Caco-2 (cell line): ENCODE measurements at regions not wholly inside any gene's neighbourhood (a gene's known extent, or its start where the extent isn't known, plus 50 kb on each side); places are given as distances from the start of the nearest gene placed in this dataset.

Source experiments
- BruUV-seq: library from RNA; stranded (reverse); fragments of 400-500 nt; replicated peaks from 2 replicates; lab custom pipeline; 2021; lab: Mats Ljungman, UMichigan
- CTCF ChIA-PET: fragments of 300-600 bp; sonication (Branson Sonifier 250); formaldehyde crosslinking; loops from one replicate; lab custom pipeline; 2022; ENCODE audit warnings: antibody characterized with exemption; lab: Charles Lee
- POLR2A ChIA-PET: fragments of 300-600 bp; sonication (Branson Sonifier 250); formaldehyde crosslinking; loops from one replicate; lab custom pipeline; 2022; ENCODE audit warnings: antibody characterized with exemption; lab: Charles Lee
- DNase-seq, 2 experiments: peaks; one replicate each; pipeline versions ENCODE4 v3.0.0 to v3.0.0-alpha.2; 2020 to 2022
- H3K27me3 ChIP-seq: replicated peaks from 2 replicates; pipeline ENCODE4 v1.6.0; 2011; ENCODE audit warnings: low read length; ENCODE audit not compliant: control insufficient read depth, insufficient read depth
- H3K36me3 ChIP-seq: 2 replicates; pipeline ENCODE4 v1.5.1; 2011; ENCODE audit warnings: low read length; ENCODE audit not compliant: control insufficient read depth, insufficient read depth
- H3K4me1 ChIP-seq: fragments of 250-450 bp; sonication (Bioruptor Pico); 2 replicates; pipeline ENCODE4 v1.5.1; 2020; ENCODE audit warnings: mild to moderate bottlenecking
- H3K4me3 ChIP-seq: 2 replicates; pipeline ENCODE4 v1.5.1; 2011; ENCODE audit warnings: low read depth, mild to moderate bottlenecking, control low read depth, low read length
- H3K9me3 ChIP-seq: fragments of 250-450 bp; sonication (Bioruptor Pico); 2 replicates; pipeline ENCODE4 v1.5.1; 2020; ENCODE audit warnings: mild to moderate bottlenecking, moderate library complexity
- H3K27ac Mint-ChIP-seq: one replicate; pipeline ENCODE4 v1.8.0; 2022; ENCODE audit warnings: mixed read lengths; ENCODE audit not compliant: unreplicated experiment
- H3K27me3 Mint-ChIP-seq: one replicate; pipeline ENCODE4 v1.8.0; 2022; ENCODE audit warnings: mixed read lengths; ENCODE audit not compliant: insufficient read depth, unreplicated experiment
- H3K36me3 Mint-ChIP-seq: one replicate; pipeline ENCODE4 v1.8.0; 2022; ENCODE audit warnings: mild to moderate bottlenecking, mixed read lengths; ENCODE audit not compliant: insufficient read depth, unreplicated experiment
- H3K4me1 Mint-ChIP-seq: one replicate; pipeline ENCODE4 v1.8.0; 2022; ENCODE audit warnings: low read depth, mixed read lengths; ENCODE audit not compliant: unreplicated experiment
- H3K4me3 Mint-ChIP-seq: one replicate; pipeline ENCODE4 v1.8.0; 2022; ENCODE audit warnings: mild to moderate bottlenecking, moderate library complexity, mixed read lengths; ENCODE audit not compliant: unreplicated experiment
- H3K9me3 Mint-ChIP-seq: one replicate; pipeline ENCODE4 v1.8.0; 2022; ENCODE audit warnings: mixed read lengths; ENCODE audit not compliant: unreplicated experiment
- CTCF ChIP-seq, 2 experiments: fragments of 200-600 bp in 1 of 2; IDR thresholded peaks; 1 replicate in 1 of 2; 2 replicates in 1 of 2; pipeline versions ENCODE4 v1.5.1 to v1.8.0; 2011 to 2022; ENCODE audit warnings: antibody characterized with exemption in 1 of 2, control low read depth in 1 of 2, inconsistent platforms in 1 of 2, low read depth in 1 of 2, low read length in 1 of 2, mild to moderate bottlenecking in 1 of 2, moderate library complexity in 1 of 2; ENCODE audit not compliant: insufficient read depth in 1 of 2, severe bottlenecking in 1 of 2, unreplicated experiment in 1 of 2
- intact Hi-C: fragments of 100-400 bp; cut with micrococcal nuclease; formaldehyde crosslinking; loops from one replicate; pipeline ENCODE4 v1.10.0; 2022; ENCODE audit not compliant: unreplicated experiment

- intact Hi-C loops = no loop called here
- Histone ChIP-seq H3K36me3 (no peaks in the 10 kb centered on the region), H3K27me3 (no peaks in the 10 kb centered on the region), H3K9me3 (no peaks in the 10 kb centered on the region), H3K4me3 (no peak overlapping the region), H3K4me1 (no peaks in the 10 kb centered on the region)
- Mint-ChIP-seq H3K27ac (no peak overlapping the region), H3K4me1 (no peaks in the 10 kb centered on the region), H3K27me3 (no peaks in the 10 kb centered on the region), H3K9me3 (no peaks in the 10 kb centered on the region), H3K36me3 (no peaks in the 10 kb centered on the region), H3K4me3 (no peak overlapping the region)
- no peak for DNase-seq
- no TSS peak for BruUV-seq
- TF ChIP-seq CTCF (IDR thresholded peaks at IDR 0.05; ENCODE audit: insufficient read depth in 1 of 2, low read depth in 1 of 2, low read length in 1 of 2, severe bottlenecking in 1 of 2, unreplicated experiment in 1 of 2) = no peak
- POLR2A ChIA-PET = no interaction called here
- CTCF ChIA-PET = no interaction called here
Measured at GRCh38 chrX:69074726-69075125, 90.5 kb downstream of the PJA1 start.

- Mint-ChIP-seq H3K27me3 (no peaks in the 10 kb centered on the region), H3K27ac (no peak overlapping the region), H3K4me1 (no peaks in the 10 kb centered on the region), H3K4me3 (no peak overlapping the region), H3K9me3 (no peaks in the 10 kb centered on the region), H3K36me3 (no peaks in the 10 kb centered on the region)
- BruUV-seq = no TSS peak
- DNase-seq = no peak
- Histone ChIP-seq H3K27me3 (no peaks in the 10 kb centered on the region), H3K9me3 (no peaks in the 10 kb centered on the region), H3K4me3 (no peak overlapping the region), H3K36me3 (no peaks in the 10 kb centered on the region), H3K4me1 (no peaks in the 10 kb centered on the region)
- ChIA-PET CTCF (no interaction called here), POLR2A (no interaction called here)
- TF ChIP-seq CTCF (IDR thresholded peaks at IDR 0.05; ENCODE audit: insufficient read depth in 1 of 2, low read depth in 1 of 2, low read length in 1 of 2, severe bottlenecking in 1 of 2, unreplicated experiment in 1 of 2) = no peak
- intact Hi-C loops = no loop called here
Measured at GRCh38 chrX:69073721-69074120, 91.5 kb downstream of the PJA1 start.

GRCh38 chrX:69073241-69073640 lies 92.0 kb downstream of the PJA1 start:
- no peaks in the 10 kb centered on the region for H3K27me3 Mint-ChIP-seq
- no peak for DNase-seq
- ChIA-PET CTCF (no interaction called here), POLR2A (no interaction called here)
- no peaks in the 10 kb centered on the region for H3K9me3 Mint-ChIP-seq
- no peaks in the 10 kb centered on the region for H3K4me1 Mint-ChIP-seq
- Histone ChIP-seq H3K36me3 (no peaks in the 10 kb centered on the region), H3K9me3 (no peaks in the 10 kb centered on the region), H3K4me1 (no peaks in the 10 kb centered on the region), H3K4me3 (no peak overlapping the region), H3K27me3 (no peaks in the 10 kb centered on the region)
- no TSS peak for BruUV-seq
- no peak overlapping the region for H3K4me3 Mint-ChIP-seq
- H3K36me3 Mint-ChIP-seq = no peaks in the 10 kb centered on the region
- no peak overlapping the region for H3K27ac Mint-ChIP-seq
- intact Hi-C loops = no loop called here
- TF ChIP-seq CTCF (IDR thresholded peaks at IDR 0.05; ENCODE audit: insufficient read depth in 1 of 2, low read depth in 1 of 2, low read length in 1 of 2, severe bottlenecking in 1 of 2, unreplicated experiment in 1 of 2) = no peak
